Thyroid gland (tissue), 4 donors: ENCODE measurements at regions not wholly inside any gene's neighbourhood (a gene's known extent, or its start where the extent isn't known, plus 50 kb on each side); places are given as distances from the start of the nearest gene placed in this dataset.

Experiments used
- DNase-seq, 2 donors: peaks; one replicate each; pipeline ENCODE4 v3.0.0-alpha.2; 2019
- H3K27ac ChIP-seq, 3 donors: fragments of 200-600 bp; sonication (generic); 1 replicate in 2 of 3; 2 replicates in 1 of 3; pipeline ENCODE4 v1.5.1; 2016 to 2019; ENCODE audit warnings: mild to moderate bottlenecking in 1 of 3, moderate library complexity in 1 of 3
- H3K27me3 ChIP-seq: fragments of 200-600 bp; sonication (generic); one replicate; pipeline ENCODE4 v1.5.1; 2019
- H3K36me3 ChIP-seq, 2 donors: fragments of 200-600 bp; sonication (generic); one replicate each; pipeline ENCODE4 v1.5.1; 2016 to 2019
- H3K4me1 ChIP-seq, 2 donors: fragments of 200-600 bp; sonication (generic); one replicate each; pipeline ENCODE4 v1.5.1; 2017 to 2019
- H3K4me3 ChIP-seq, 3 donors: fragments of 200-600 bp; sonication (generic); replicated peaks in 1 of 3; 1 replicate in 2 of 3; 2 replicates in 1 of 3; pipeline ENCODE4 v1.5.1; 2016; ENCODE audit warnings: mild to moderate bottlenecking in 1 of 3
- H3K9me3 ChIP-seq: fragments of 200-600 bp; sonication (generic); one replicate; pipeline ENCODE4 v1.5.1; 2017
- CTCF ChIP-seq, 6 experiments: fragments of 200-600 bp in 3 of 6; fragments of 450-650 bp in 3 of 6; sonication (generic) in 3 of 6; IDR thresholded peaks; one replicate each; pipeline ENCODE4 v1.5.1; 2016 to 2019; ENCODE audit warnings: antibody characterized with exemption in 6 of 6, mild to moderate bottlenecking in 2 of 6, inconsistent platforms in 1 of 6, moderate library complexity in 1 of 6
- POLR2A ChIP-seq, 2 donors: fragments of 450-650 bp; IDR thresholded peaks; one replicate each; pipeline ENCODE4 v1.6.1; 2017; ENCODE audit warnings: antibody characterized with exemption in 2 of 2, mild to moderate bottlenecking in 2 of 2, moderate library complexity in 1 of 2
- WGBS, 2 donors: methylation state at CpG; one replicate each; pipeline ENCODE4 v1.1.5; 2017; 5-methylcytosine and 5-hydroxymethylcytosine counted together
- intact Hi-C: fragments of 100-400 bp; cut with DNase I; formaldehyde crosslinking; loops from one replicate; pipeline ENCODE4 v1.15.1; 2023

- no peaks in the 10 kb centered on the region for H3K36me3 ChIP-seq
- H3K4me3 ChIP-seq, result no peak overlapping the region
- H3K9me3 ChIP-seq, result no peaks in the 10 kb centered on the region
- TF ChIP-seq CTCF (IDR thresholded peaks at IDR 0.05), result no peak
- TF ChIP-seq POLR2A (IDR thresholded peaks at IDR 0.05), result no peak
- no peak overlapping the region for H3K27ac ChIP-seq
- H3K27me3 ChIP-seq, result no peaks in the 10 kb centered on the region
- DNase-seq, result no peak
- intact Hi-C loops, result no loop called here
- 93 to 96% methylated on average over 1 of the region's 1 CpG for WGBS, 2 donors
- no peaks in the 10 kb centered on the region for H3K4me1 ChIP-seq
These were observed 858.7 kb downstream of the ROBO2 start for GRCh38 chr3:77898621-77899020.

- Histone ChIP-seq H3K36me3 (no peaks in the 10 kb centered on the region), H3K9me3 (no peaks in the 10 kb centered on the region), H3K4me1 (no peaks in the 10 kb centered on the region), H3K27me3 (no peaks in the 10 kb centered on the region), H3K27ac (no peak overlapping the region), H3K4me3 (no peak overlapping the region)
- 67 to 84% methylated on average over 1 of the region's 1 CpG for WGBS, 2 donors
- TF ChIP-seq CTCF (IDR thresholded peaks at IDR 0.05) (no peak), POLR2A (IDR thresholded peaks at IDR 0.05) (no peak)
- intact Hi-C loops, result no loop called here
- DNase-seq, result no peak
These were observed 862.8 kb downstream of the ROBO2 start for GRCh38 chr3:77902675-77903074.

GRCh38 chr3:77906102-77906709 lies 866.3 kb downstream of the ROBO2 start:
- no peaks in the 10 kb centered on the region for H3K9me3 ChIP-seq
- intact Hi-C loops, result no loop called here
- no peaks in the 10 kb centered on the region for H3K27me3 ChIP-seq
- no peak overlapping the region for H3K4me3 ChIP-seq
- TF ChIP-seq CTCF (IDR thresholded peaks at IDR 0.05) (no peak), POLR2A (IDR thresholded peaks at IDR 0.05) (no peak)
- no peaks in the 10 kb centered on the region for H3K4me1 ChIP-seq
- 77 to 85% methylated on average over 3 of the region's 3 CpGs for WGBS, 2 donors
- H3K36me3 ChIP-seq, result no peaks in the 10 kb centered on the region
- no peak for DNase-seq
- H3K27ac ChIP-seq, result no peak overlapping the region

- WGBS, 2 donors, result 83 to 92% methylated on average over 3 of the region's 3 CpGs
- Histone ChIP-seq H3K27me3 (no peaks in the 10 kb centered on the region), H3K27ac (no peak overlapping the region), H3K36me3 (no peaks in the 10 kb centered on the region), H3K4me3 (no peak overlapping the region), H3K9me3 (no peaks in the 10 kb centered on the region), H3K4me1 (no peaks in the 10 kb centered on the region)
- no peak for DNase-seq
- TF ChIP-seq POLR2A (IDR thresholded peaks at IDR 0.05) (no peak), CTCF (IDR thresholded peaks at IDR 0.05) (no peak)
- intact Hi-C loops, result no loop called here
These were observed 873.8 kb downstream of the ROBO2 start for GRCh38 chr3:77913524-77914174.

GRCh38 chr3:77915336-77915735 lies 875.4 kb downstream of the ROBO2 start:
- Histone ChIP-seq H3K27ac (no peak overlapping the region), H3K4me3 (no peak overlapping the region), H3K4me1 (no peaks in the 10 kb centered on the region), H3K36me3 (no peaks in the 10 kb centered on the region), H3K9me3 (no peaks in the 10 kb centered on the region), H3K27me3 (no peaks in the 10 kb centered on the region)
- no peak for TF ChIP-seq CTCF (IDR thresholded peaks at IDR 0.05)
- no peak for TF ChIP-seq POLR2A (IDR thresholded peaks at IDR 0.05)
- no peak for DNase-seq
- intact Hi-C loops, result no loop called here
- WGBS, 2 donors, result 68 to 76% methylated on average over 2 of the region's 2 CpGs
